Tibial nerve (tissue), 4 donors: ENCODE measurements at regions not wholly inside any gene's neighbourhood (a gene's known extent, or its start where the extent isn't known, plus 50 kb on each side); places are given as distances from the start of the nearest gene placed in this dataset.
A peak's percentile ranks its signal among the peaks of the same experiment; 100 is the strongest.

Source experiments
- EP300 ChIP-seq, 2 donors: sonication (generic); formaldehyde crosslinking; IDR thresholded peaks; one replicate each; pipeline ENCODE4 v1.6.1; 2017; ENCODE audit warnings: antibody characterized with exemption in 2 of 2, mild to moderate bottlenecking in 1 of 2
- POLR2A ChIP-seq, 2 donors: fragments of 450-650 bp; IDR thresholded peaks; one replicate each; pipeline ENCODE4 v1.6.1; 2017; ENCODE audit warnings: antibody characterized with exemption in 2 of 2, mild to moderate bottlenecking in 2 of 2, moderate library complexity in 2 of 2
- TF ChIP-seq, protein P1 (sequence below), 5 experiments: fragments of 200-600 bp in 3 of 5; fragments of 450-650 bp in 2 of 5; sonication (generic) in 3 of 5; IDR thresholded peaks; one replicate each; pipeline ENCODE4 v1.5.1; 2016 to 2019; ENCODE audit warnings: antibody characterized with exemption in 5 of 5, mild to moderate bottlenecking in 3 of 5, moderate library complexity in 2 of 5

DNA sequence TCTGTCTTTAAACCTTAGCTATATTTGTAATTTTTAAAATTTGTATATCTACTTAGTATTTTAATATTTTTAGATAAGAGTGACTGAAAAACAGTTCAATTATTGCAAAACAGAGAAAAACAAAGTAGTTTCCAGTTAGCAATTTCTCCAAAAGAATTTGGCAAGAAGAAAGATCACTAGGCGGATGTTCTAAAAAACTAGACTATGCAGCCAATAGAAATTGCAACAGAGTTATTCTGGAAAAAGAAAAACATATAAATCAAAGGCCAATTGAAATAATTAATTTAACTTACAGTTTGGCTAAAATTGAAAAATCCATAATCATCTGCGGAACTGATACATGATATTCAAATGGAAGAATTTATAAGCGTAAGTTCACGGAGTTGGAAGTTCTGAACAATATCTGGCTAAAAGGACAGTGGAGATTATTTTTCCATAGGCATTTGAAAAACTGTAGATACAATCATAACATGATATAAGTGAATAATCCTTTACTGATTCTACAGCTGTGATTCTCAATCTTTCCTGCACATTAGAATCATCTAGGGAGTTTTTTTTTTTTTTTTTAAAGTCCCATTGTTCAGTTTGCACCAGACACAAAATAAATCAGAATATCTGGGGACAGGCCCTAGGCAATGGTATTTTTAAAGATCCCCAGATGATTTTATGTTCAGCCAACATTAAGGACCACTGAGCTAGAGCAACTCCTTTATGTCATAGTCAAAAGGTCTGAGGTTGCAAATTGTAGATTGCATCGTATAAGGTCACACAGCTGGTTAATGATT is 605.1 kb upstream of the DAB2 start:
- TF ChIP-seq POLR2A (IDR thresholded peaks at IDR 0.05) (no peak), EP300 (IDR thresholded peaks at IDR 0.05) (peak in 1 of 2 donors; percentile 15)
- TF ChIP-seq, protein P1, sequence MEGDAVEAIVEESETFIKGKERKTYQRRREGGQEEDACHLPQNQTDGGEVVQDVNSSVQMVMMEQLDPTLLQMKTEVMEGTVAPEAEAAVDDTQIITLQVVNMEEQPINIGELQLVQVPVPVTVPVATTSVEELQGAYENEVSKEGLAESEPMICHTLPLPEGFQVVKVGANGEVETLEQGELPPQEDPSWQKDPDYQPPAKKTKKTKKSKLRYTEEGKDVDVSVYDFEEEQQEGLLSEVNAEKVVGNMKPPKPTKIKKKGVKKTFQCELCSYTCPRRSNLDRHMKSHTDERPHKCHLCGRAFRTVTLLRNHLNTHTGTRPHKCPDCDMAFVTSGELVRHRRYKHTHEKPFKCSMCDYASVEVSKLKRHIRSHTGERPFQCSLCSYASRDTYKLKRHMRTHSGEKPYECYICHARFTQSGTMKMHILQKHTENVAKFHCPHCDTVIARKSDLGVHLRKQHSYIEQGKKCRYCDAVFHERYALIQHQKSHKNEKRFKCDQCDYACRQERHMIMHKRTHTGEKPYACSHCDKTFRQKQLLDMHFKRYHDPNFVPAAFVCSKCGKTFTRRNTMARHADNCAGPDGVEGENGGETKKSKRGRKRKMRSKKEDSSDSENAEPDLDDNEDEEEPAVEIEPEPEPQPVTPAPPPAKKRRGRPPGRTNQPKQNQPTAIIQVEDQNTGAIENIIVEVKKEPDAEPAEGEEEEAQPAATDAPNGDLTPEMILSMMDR (IDR thresholded peaks at IDR 0.05): no peak
